H9 (cell line): ENCODE measurements at regions not wholly inside any gene's neighbourhood (a gene's known extent, or its start where the extent isn't known, plus 50 kb on each side); places are given as distances from the start of the nearest gene placed in this dataset.

ENCODE experiments used
- DNase-seq: peaks from one replicate; pipeline ENCODE4 v3.0.0-alpha.2; 2017
- H2AFZ ChIP-seq: one replicate; pipeline ENCODE4 v1.6.1; 2013; ENCODE audit warnings: mild to moderate bottlenecking, low read length, control low read depth, moderate library complexity
- H2AK5ac ChIP-seq: 2 replicates; pipeline ENCODE4 v1.6.1; 2013; ENCODE audit warnings: low read length, control low read depth, mixed read lengths; ENCODE audit not compliant: insufficient read length
- H2BK120ac ChIP-seq: one replicate; pipeline ENCODE4 v1.6.1; 2013; ENCODE audit warnings: low read depth, mild to moderate bottlenecking, low read length, control low read depth, inconsistent platforms; ENCODE audit not compliant: poor library complexity, severe bottlenecking
- H2BK12ac ChIP-seq: 2 replicates; pipeline ENCODE4 v1.6.1; 2013; ENCODE audit warnings: low read length, control low read depth, mixed read lengths, low read depth; ENCODE audit not compliant: insufficient read length
- H2BK15ac ChIP-seq: 2 replicates; pipeline ENCODE4 v1.6.1; 2013; ENCODE audit warnings: low read depth, low read length, control low read depth
- H2BK20ac ChIP-seq: one replicate; pipeline ENCODE4 v1.6.1; 2013; ENCODE audit warnings: low read depth, mild to moderate bottlenecking, low read length, control low read depth, inconsistent platforms; ENCODE audit not compliant: poor library complexity, severe bottlenecking
- H2BK5ac ChIP-seq: 2 replicates; pipeline ENCODE4 v1.6.1; 2013; ENCODE audit warnings: low read length, control low read depth, mixed read lengths; ENCODE audit not compliant: insufficient read length
- H3K14ac ChIP-seq: 2 replicates; pipeline ENCODE4 v1.6.1; 2013; ENCODE audit warnings: low read length, control low read depth; ENCODE audit not compliant: insufficient read depth
- H3K18ac ChIP-seq: 2 replicates; pipeline ENCODE4 v1.6.1; 2013; ENCODE audit warnings: low read depth, mild to moderate bottlenecking, mixed read lengths, low read length, control low read depth; ENCODE audit not compliant: insufficient read length
- H3K23ac ChIP-seq: 2 replicates; pipeline ENCODE4 v1.6.1; 2013; ENCODE audit warnings: low read length, control low read depth, mixed read lengths, low read depth; ENCODE audit not compliant: insufficient read length
- H3K23me2 ChIP-seq: 2 replicates; pipeline ENCODE4 v1.6.1; 2013; ENCODE audit warnings: low read depth, mild to moderate bottlenecking, mixed read lengths, low read length, control low read depth; ENCODE audit not compliant: insufficient read length, poor library complexity, severe bottlenecking
- H3K27ac ChIP-seq: 2 replicates; pipeline ENCODE4 v1.5.1; 2013; ENCODE audit warnings: low read length, control low read depth, mixed read lengths, low read depth; ENCODE audit not compliant: insufficient read length
- H3K27me3 ChIP-seq: 2 replicates; pipeline ENCODE4 v1.6.1; 2013; ENCODE audit warnings: low read length, control low read depth, inconsistent platforms; ENCODE audit not compliant: insufficient read depth
- H3K4ac ChIP-seq: 2 replicates; pipeline ENCODE4 v1.6.1; 2013; ENCODE audit warnings: low read depth, mild to moderate bottlenecking, control low read depth, inconsistent platforms, low read length, moderate library complexity
- H3K4me1 ChIP-seq: 2 replicates; pipeline ENCODE4 v1.6.1; 2013; ENCODE audit warnings: low read length, control low read depth, inconsistent platforms; ENCODE audit not compliant: insufficient read depth
- H3K4me2 ChIP-seq: 2 replicates; pipeline ENCODE4 v1.6.1; 2013; ENCODE audit warnings: low read length, control low read depth, mixed read lengths; ENCODE audit not compliant: insufficient read length, insufficient read depth
- H3K56ac ChIP-seq: 2 replicates; pipeline ENCODE4 v1.6.1; 2013; ENCODE audit warnings: low read depth, mild to moderate bottlenecking, mixed read lengths, low read length, control low read depth; ENCODE audit not compliant: insufficient read length
- H3K79me1 ChIP-seq: 2 replicates; pipeline ENCODE4 v1.6.1; 2013; ENCODE audit warnings: low read depth, mild to moderate bottlenecking, moderate library complexity, low read length, control low read depth, inconsistent platforms; ENCODE audit not compliant: insufficient read depth, poor library complexity, severe bottlenecking
- H3K79me2 ChIP-seq: 2 replicates; pipeline ENCODE4 v1.6.1; 2013; ENCODE audit warnings: low read length, control low read depth, inconsistent platforms; ENCODE audit not compliant: insufficient read depth
- H3K9ac ChIP-seq: 2 replicates; pipeline ENCODE4 v1.6.1; 2013; ENCODE audit warnings: low read length, control low read depth, mixed read lengths; ENCODE audit not compliant: insufficient read length; ENCODE audit errors: extremely low read depth
- H3K9me3 ChIP-seq: one replicate; pipeline ENCODE4 v1.6.1; 2013; ENCODE audit warnings: low read depth, low read length, inconsistent platforms; ENCODE audit not compliant: control insufficient read depth
- H3T11ph ChIP-seq: one replicate; pipeline ENCODE4 v1.6.1; 2013; ENCODE audit warnings: mild to moderate bottlenecking, low read length, control low read depth, inconsistent platforms
- H4K20me1 ChIP-seq: one replicate; pipeline ENCODE4 v1.6.1; 2013; ENCODE audit not compliant: control insufficient read depth, insufficient read length, insufficient read depth
- H4K5ac ChIP-seq: 2 replicates; pipeline ENCODE4 v1.6.1; 2013; ENCODE audit warnings: low read depth, mild to moderate bottlenecking, mixed read lengths, low read length, control low read depth; ENCODE audit not compliant: insufficient read length
- H4K8ac ChIP-seq: replicated peaks from 2 replicates; pipeline ENCODE4 v1.6.1; 2013; ENCODE audit warnings: low read length, control low read depth, mixed read lengths, low read depth; ENCODE audit not compliant: insufficient read length
- H4K91ac ChIP-seq: 2 replicates; pipeline ENCODE4 v1.6.1; 2013; ENCODE audit warnings: low read depth, mild to moderate bottlenecking, moderate library complexity, mixed read lengths, low read length, control low read depth; ENCODE audit not compliant: insufficient read length
- H3K27ac Mint-ChIP-seq, 3 experiments: 2 replicates in 2 of 3; 3 replicates in 1 of 3; pipeline ENCODE4 v1.8.0; 2020 to 2021; ENCODE audit warnings: mixed read lengths in 3 of 3, mild to moderate bottlenecking in 1 of 3, moderate library complexity in 1 of 3
- H3K27me3 Mint-ChIP-seq: 2 replicates; pipeline ENCODE4 v1.8.0; 2021; ENCODE audit warnings: low read depth, mild to moderate bottlenecking, moderate library complexity, mixed read lengths
- H3K36me3 Mint-ChIP-seq, 3 experiments: 2 replicates in 2 of 3; 3 replicates in 1 of 3; pipeline ENCODE4 v1.8.0; 2020 to 2021; ENCODE audit warnings: low read depth in 3 of 3, mixed read lengths in 3 of 3; ENCODE audit not compliant: insufficient read depth in 1 of 3
- H3K4me1 Mint-ChIP-seq, 2 experiments: 2 replicates each; pipeline ENCODE4 v1.8.0; 2020; ENCODE audit warnings: mixed read lengths in 2 of 2
- H3K4me3 Mint-ChIP-seq, 2 experiments: 2 replicates in 1 of 2; 3 replicates in 1 of 2; pipeline ENCODE4 v1.8.0; 2020 to 2021; ENCODE audit warnings: mild to moderate bottlenecking in 2 of 2, mixed read lengths in 2 of 2, moderate library complexity in 1 of 2
- H3K9me3 Mint-ChIP-seq, 2 experiments: 2 replicates in 1 of 2; 3 replicates in 1 of 2; pipeline ENCODE4 v1.8.0; 2020; ENCODE audit warnings: mild to moderate bottlenecking in 2 of 2, mixed read lengths in 2 of 2, moderate library complexity in 1 of 2
- WGBS: extraction: QIAGEN DNeasy Blood & Tissue Kit; methylation state at CpG from one replicate; pipeline ENCODE4 v1.1.7; 2013; ENCODE audit warnings: missing lambda C conversion rate, low lambda C conversion rate, mixed read lengths; ENCODE audit not compliant: insufficient read length; ENCODE audit errors: extremely low coverage; 5-methylcytosine and 5-hydroxymethylcytosine counted together
- TF ChIP-seq, protein P1 (sequence below): fragments of 200-600 bp; sonication (generic); conservative IDR thresholded peaks from 3 replicates; pipeline ENCODE4 v1.8.0; 2021; ENCODE audit warnings: antibody characterized with exemption, mild to moderate bottlenecking

DNA sequence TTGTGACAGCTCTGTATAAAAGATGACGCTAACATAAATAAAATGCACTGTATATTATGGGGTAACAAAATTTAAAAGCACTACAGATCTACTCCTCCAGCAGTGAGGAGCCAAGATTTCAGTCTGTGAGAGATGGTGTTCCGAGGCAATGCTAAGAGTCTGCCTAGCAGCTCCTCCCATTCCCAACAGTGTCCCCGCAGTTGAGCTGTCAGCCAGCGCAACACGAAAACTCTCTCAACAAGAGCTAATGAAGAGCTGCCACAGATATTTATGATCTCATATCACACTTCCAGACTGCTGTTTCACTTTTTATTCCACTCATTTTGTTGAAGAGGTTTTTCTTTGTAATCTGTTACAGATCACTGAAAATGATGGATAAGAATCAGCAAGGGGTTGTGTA is 53.9 kb upstream of the ESRRG start:
- H3K9me3 ChIP-seq = no peaks in the 10 kb centered on the region
- no peak for DNase-seq
- H4K8ac ChIP-seq = no peak overlapping the region
- H3K4me1 ChIP-seq = peaks cover 4% of the 10 kb centered on the region; the same call in 1 of the 2 replicates
- H2AFZ ChIP-seq = no peak overlapping the region
- H3K14ac ChIP-seq = no peak overlapping the region
- H3K27ac ChIP-seq = no peak overlapping the region
- H3T11ph ChIP-seq = no peak overlapping the region
- no peak overlapping the region for H3K4ac ChIP-seq
- no peak overlapping the region for H3K56ac ChIP-seq
- H3K27me3 ChIP-seq = no peaks in the 10 kb centered on the region
- H3K18ac ChIP-seq = no peak overlapping the region
- Mint-ChIP-seq H3K4me1 (peaks cover 18 to 19% of the 10 kb centered on the region in 2 experiments), H3K4me3 (no peak overlapping the region), H3K9me3 (no peaks in the 10 kb centered on the region), H3K27ac (no peak overlapping the region; a peak in 1 of 7 replicates), H3K27me3 (no peaks in the 10 kb centered on the region), H3K36me3 (no peaks in the 10 kb centered on the region)
- no peak overlapping the region for H3K23ac ChIP-seq
- no peak overlapping the region for H2BK20ac ChIP-seq
- no peak overlapping the region for H3K4me2 ChIP-seq
- H4K5ac ChIP-seq = no peak overlapping the region
- no peak overlapping the region for H2BK5ac ChIP-seq
- H4K91ac ChIP-seq = no peak overlapping the region
- no peak overlapping the region for H2BK120ac ChIP-seq
- no peaks in the 10 kb centered on the region for H3K23me2 ChIP-seq
- no peaks in the 10 kb centered on the region for H3K79me2 ChIP-seq
- H3K9ac ChIP-seq = no peak overlapping the region
- H2BK12ac ChIP-seq = no peak overlapping the region
- no peak overlapping the region for H2BK15ac ChIP-seq
- no peaks in the 10 kb centered on the region for H4K20me1 ChIP-seq
- H3K79me1 ChIP-seq = no peaks in the 10 kb centered on the region
- no peak overlapping the region for H2AK5ac ChIP-seq
- WGBS = no CpG with 5 or more reads among the region's 5 CpGs
- TF ChIP-seq, protein P1, sequence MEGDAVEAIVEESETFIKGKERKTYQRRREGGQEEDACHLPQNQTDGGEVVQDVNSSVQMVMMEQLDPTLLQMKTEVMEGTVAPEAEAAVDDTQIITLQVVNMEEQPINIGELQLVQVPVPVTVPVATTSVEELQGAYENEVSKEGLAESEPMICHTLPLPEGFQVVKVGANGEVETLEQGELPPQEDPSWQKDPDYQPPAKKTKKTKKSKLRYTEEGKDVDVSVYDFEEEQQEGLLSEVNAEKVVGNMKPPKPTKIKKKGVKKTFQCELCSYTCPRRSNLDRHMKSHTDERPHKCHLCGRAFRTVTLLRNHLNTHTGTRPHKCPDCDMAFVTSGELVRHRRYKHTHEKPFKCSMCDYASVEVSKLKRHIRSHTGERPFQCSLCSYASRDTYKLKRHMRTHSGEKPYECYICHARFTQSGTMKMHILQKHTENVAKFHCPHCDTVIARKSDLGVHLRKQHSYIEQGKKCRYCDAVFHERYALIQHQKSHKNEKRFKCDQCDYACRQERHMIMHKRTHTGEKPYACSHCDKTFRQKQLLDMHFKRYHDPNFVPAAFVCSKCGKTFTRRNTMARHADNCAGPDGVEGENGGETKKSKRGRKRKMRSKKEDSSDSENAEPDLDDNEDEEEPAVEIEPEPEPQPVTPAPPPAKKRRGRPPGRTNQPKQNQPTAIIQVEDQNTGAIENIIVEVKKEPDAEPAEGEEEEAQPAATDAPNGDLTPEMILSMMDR = no peak
